ENCODE measurements at regions not wholly inside any gene's neighbourhood (a gene's known extent, or its start where the extent isn't known, plus 50 kb on each side); places are given as distances from the start of the nearest gene placed in this dataset.

- TF ChIP-seq TEAD3 (CRISPR knock-in tag; optimal IDR thresholded peaks at IDR 0.05; ENCODE audit: borderline replicate concordance) (peak; percentile 40), FUBP1 (CRISPR knock-in tag; IDR thresholded peaks at IDR 0.05; ENCODE audit: borderline replicate concordance) (no peak), HOXA3 (CRISPR knock-in tag; IDR thresholded peaks at IDR 0.05) (no peak; the same call in 1 of the 2 replicates), ZBTB20 (CRISPR knock-in tag; IDR thresholded peaks at IDR 0.05; ENCODE audit: borderline replicate concordance, low read depth) (0 out of 2 replicates have a peak, but pooled peaks have one; percentile 11), NR2F2 (IDR thresholded peaks at IDR 0.05; ENCODE audit: borderline replicate concordance, low read depth) (no peak), ZNF614 (CRISPR knock-in tag; IDR thresholded peaks at IDR 0.05; ENCODE audit: borderline replicate concordance) (0 out of 2 replicates have a peak, but pooled peaks have one; percentile 39), TRAFD1 (CRISPR knock-in tag; IDR thresholded peaks at IDR 0.05; ENCODE audit: borderline replicate concordance) (no peak), ZNF138 (CRISPR knock-in tag; IDR thresholded peaks at IDR 0.05; ENCODE audit: low read depth) (no peak), AKAP8 (CRISPR knock-in tag; IDR thresholded peaks at IDR 0.05) (no peak), ZFX (CRISPR knock-in tag; IDR thresholded peaks at IDR 0.05; ENCODE audit: low read depth) (no peak), YY1 (IDR thresholded peaks at IDR 0.05; ENCODE audit: insufficient read depth, insufficient replicate concordance, low read depth, low read length) (peak; percentile 38), RFX3 (CRISPR knock-in tag; IDR thresholded peaks at IDR 0.05) (no peak), TP53 (CRISPR knock-in tag; conservative IDR thresholded peaks at IDR 0.05) (no peak), GATAD2A (CRISPR knock-in tag; IDR thresholded peaks at IDR 0.05) (peak; percentile 42; the same call in 1 of the 2 replicates), THAP9 (CRISPR knock-in tag; IDR thresholded peaks at IDR 0.05; ENCODE audit: borderline replicate concordance) (no peak)
These were observed 344.3 kb upstream of the KLF3 start (continued) for GRCh38 chr4:38319456-38320342.
